ENCODE measurements at regions not wholly inside any gene's neighbourhood (a gene's known extent, or its start where the extent isn't known, plus 50 kb on each side); places are given as distances from the start of the nearest gene placed in this dataset.

- TF ChIP-seq CTCF (IDR thresholded peaks at IDR 0.05; ENCODE audit: low read length) (no peak), EZH2 (IDR thresholded peaks at IDR 0.05; ENCODE audit: borderline replicate concordance, low read length) (no peak)
Observed at GRCh38 chr3:168862466-168862865, 766.7 kb upstream of the GOLIM4 start.
